T47D (cell line): ENCODE measurements at regions not wholly inside any gene's neighbourhood (a gene's known extent, or its start where the extent isn't known, plus 50 kb on each side); places are given as distances from the start of the nearest gene placed in this dataset.

Experiments
- DNase-seq, 2 experiments: peaks; one replicate each; pipeline versions ENCODE4 v3.0.0 to v3.0.0-alpha.2; 2011 to 2012; ENCODE audit warnings: low read depth in 1 of 2, low spot score in 1 of 2
- JUND ChIP-seq: IDR thresholded peaks from 2 replicates; pipeline ENCODE4 v1.6.1; 2012; ENCODE audit warnings: low read depth
- in situ Hi-C: cut with HindIII; loops from 2 replicates; pipeline ENCODE4 v1.10.0; 2016; ENCODE audit warnings: low sequenced_read_pairs, low pct_unique_long_range_greater_than_20kb

- no peak for TF ChIP-seq JUND
- in situ Hi-C loops, result no loop called here
- peak in 1 of 2 experiments; percentile 51 for DNase-seq
These were observed 62.1 kb upstream of the NUP50 start for GRCh38 chr22:45101515-45102227.

- in situ Hi-C loops, result no loop called here
- no peak for DNase-seq
- no peak for TF ChIP-seq JUND
These were observed 60.8 kb upstream of the NUP50 start for GRCh38 chr22:45102896-45103420.

- in situ Hi-C loops, result no loop called here
- no peak for DNase-seq
- no peak for TF ChIP-seq JUND
These were observed 60.0 kb upstream of the NUP50 start for GRCh38 chr22:45103756-45104155.

GRCh38 chr22:45104313-45104712 lies 59.4 kb upstream of the NUP50 start:
- in situ Hi-C loops, result no loop called here
- no peak for TF ChIP-seq JUND
- DNase-seq, result no peak

GRCh38 chr22:45105281-45105702 lies 58.4 kb upstream of the NUP50 start:
- peak in 1 of 2 experiments; percentile 77 for DNase-seq
- TF ChIP-seq JUND, result no peak
- in situ Hi-C loops, result no loop called here

- in situ Hi-C loops, result no loop called here
- DNase-seq, result no peak
- no peak for TF ChIP-seq JUND
These were observed 56.1 kb upstream of the NUP50 start for GRCh38 chr22:45107671-45108070.

- no peak for TF ChIP-seq JUND
- in situ Hi-C loops, result no loop called here
- no peak for DNase-seq
These were observed 51.4 kb upstream of the NUP50 start for GRCh38 chr22:45112136-45112879.
